Cerebellar nuclear complex (tissue), 1 donor: ENCODE measurements at regions not wholly inside any gene's neighbourhood (a gene's known extent, or its start where the extent isn't known, plus 50 kb on each side); places are given as distances from the start of the nearest gene placed in this dataset.

Source experiments
- DNase-seq, 2 experiments: peaks; one replicate each; lab custom pipeline; 2025; lab: John Stamatoyannopoulos, UW

GRCh38 chr6:225907-226306 lies 66.4 kb upstream of the DUSP22 start:
- no peak for DNase-seq

- no peak for DNase-seq
Measured at GRCh38 chr6:226516-227073, 65.7 kb upstream of the DUSP22 start.

GRCh38 chr6:227074-227782 lies 65.1 kb upstream of the DUSP22 start:
- DNase-seq: no peak

- DNase-seq: no peak
Measured at GRCh38 chr6:227812-228338, 64.4 kb upstream of the DUSP22 start.

GRCh38 chr6:228881-229651 lies 63.2 kb upstream of the DUSP22 start:
- no peak for DNase-seq

- no peak for DNase-seq
Measured at GRCh38 chr6:231779-232178, 60.5 kb upstream of the DUSP22 start.

GRCh38 chr6:232982-233640 lies 59.2 kb upstream of the DUSP22 start:
- no peak for DNase-seq

- DNase-seq: no peak
Measured at GRCh38 chr6:234706-235372, 57.4 kb upstream of the DUSP22 start.

- no peak for DNase-seq
Measured at GRCh38 chr6:235763-236360, 56.4 kb upstream of the DUSP22 start.

GRCh38 chr6:236519-236918 lies 55.8 kb upstream of the DUSP22 start:
- DNase-seq: no peak

GRCh38 chr6:240151-240550 lies 52.1 kb upstream of the DUSP22 start:
- no peak for DNase-seq

- no peak for DNase-seq
Measured at GRCh38 chr6:241336-241865, 50.9 kb upstream of the DUSP22 start.
